C1 segment of cervical spinal cord (tissue), 14 donors: ENCODE measurements at regions not wholly inside any gene's neighbourhood (a gene's known extent, or its start where the extent isn't known, plus 50 kb on each side); places are given as distances from the start of the nearest gene placed in this dataset.
A peak's percentile ranks its signal among the peaks of the same experiment; 100 is the strongest.
"Not testable (repeated sequence)": the region's sequence is repeated elsewhere in the genome, so short reads cannot be mapped to it uniquely, and the experiment has no call there.

Experiments used
- DNase-seq, 14 donors: peaks; one replicate each; lab custom pipeline; 2025; lab: John Stamatoyannopoulos, UW

GRCh38 chr2:54065411-54065810 lies 50.0 kb upstream of the ACYP2 start:
- DNase-seq: peak in 2 of 14 donors; percentile 13 to 83

GRCh38 chr2:54063967-54064535 lies 51.4 kb upstream of the ACYP2 start:
- DNase-seq: peak in 5 of 14 donors; percentile 19 to 33 (median 24)

GRCh38 chr2:54062401-54062800 lies 53.0 kb upstream of the ACYP2 start:
- no peak for DNase-seq

- no peak for DNase-seq
Measured at GRCh38 chr2:54061272-54061671, 54.1 kb upstream of the ACYP2 start.

- no peak for DNase-seq
Measured at GRCh38 chr2:54059986-54060385, 55.4 kb upstream of the ACYP2 start.

- no peak for DNase-seq
Measured at GRCh38 chr2:54059504-54059903, 55.9 kb upstream of the ACYP2 start.

- no peak for DNase-seq
Measured at GRCh38 chr2:54058449-54058848, 57.0 kb upstream of the ACYP2 start.

- no peak for DNase-seq
Measured at GRCh38 chr2:54054774-54055173, 60.6 kb upstream of the ACYP2 start.

GRCh38 chr2:54054271-54054670 lies 61.1 kb upstream of the ACYP2 start:
- no peak for DNase-seq

- DNase-seq: no peak
Measured at GRCh38 chr2:54053830-54054229, 61.6 kb upstream of the ACYP2 start.

GRCh38 chr2:54052825-54053718 lies 62.3 kb upstream of the ACYP2 start:
- no peak for DNase-seq

GRCh38 chr2:54050445-54050844 lies 65.0 kb upstream of the ACYP2 start:
- DNase-seq: no peak

- no peak for DNase-seq
Measured at GRCh38 chr2:54049365-54049764, 66.0 kb upstream of the ACYP2 start.

- DNase-seq: not testable (repeated sequence)
Measured at GRCh38 chr2:54048896-54049295, 66.5 kb upstream of the ACYP2 start.

- DNase-seq: no peak
Measured at GRCh38 chr2:54048117-54048785, 67.2 kb upstream of the ACYP2 start.

- no peak for DNase-seq
Measured at GRCh38 chr2:54047658-54048057, 67.8 kb upstream of the ACYP2 start.

- no peak for DNase-seq
Measured at GRCh38 chr2:54047091-54047490, 68.3 kb upstream of the ACYP2 start.

GRCh38 chr2:54042897-54043620 lies 72.3 kb upstream of the PSME4 start:
- DNase-seq: peak in 1 of 14 donors; percentile 27

GRCh38 chr2:54042341-54042740 lies 71.5 kb upstream of the PSME4 start:
- no peak for DNase-seq

- no peak for DNase-seq
Measured at GRCh38 chr2:54041135-54041534, 70.3 kb upstream of the PSME4 start.

GRCh38 chr2:54040685-54041084 lies 69.9 kb upstream of the PSME4 start:
- no peak for DNase-seq

- no peak for DNase-seq
Measured at GRCh38 chr2:54040250-54040649, 69.5 kb upstream of the PSME4 start.
